Activated B cell treated with CpG ODN at 0.5 μM for 24 hours (primary cell): ENCODE measurements at regions not wholly inside any gene's neighbourhood (a gene's known extent, or its start where the extent isn't known, plus 50 kb on each side); places are given as distances from the start of the nearest gene placed in this dataset.

Source experiments
- ATAC-seq: fragments of 200-7000 bp; cut with Tn5 transposase; one replicate; pipeline ENCODE4 v1.10.0; 2021; ENCODE audit warnings: low read depth, mild to moderate bottlenecking, moderate library complexity
- CTCF ChIA-PET: fragments of 350-600 bp; sonication (Branson Sonifier 250); formaldehyde crosslinking; loops from one replicate; lab custom pipeline; 2021; ENCODE audit warnings: antibody characterized with exemption; lab: Charles Lee
- POLR2A ChIA-PET: fragments of 350-600 bp; sonication (Branson Sonifier 250); formaldehyde crosslinking; loops from one replicate; lab custom pipeline; 2021; ENCODE audit warnings: antibody characterized with exemption; lab: Charles Lee
- DNase-seq: peaks from one replicate; pipeline ENCODE4 v3.0.0; 2022
- H3K27ac Mint-ChIP-seq: one replicate; pipeline ENCODE4 v1.8.0; 2020; ENCODE audit warnings: mixed read lengths
- H3K27me3 Mint-ChIP-seq: one replicate; pipeline ENCODE4 v1.8.0; 2021; ENCODE audit warnings: mixed read lengths
- H3K36me3 Mint-ChIP-seq: one replicate; pipeline ENCODE4 v1.8.0; 2021; ENCODE audit warnings: low read depth, mixed read lengths
- H3K4me1 Mint-ChIP-seq: one replicate; pipeline ENCODE4 v1.8.0; 2021; ENCODE audit warnings: mixed read lengths
- H3K4me3 Mint-ChIP-seq: one replicate; pipeline ENCODE4 v1.8.0; 2020; ENCODE audit warnings: mild to moderate bottlenecking, mixed read lengths
- H3K9me3 Mint-ChIP-seq: one replicate; pipeline ENCODE4 v1.8.0; 2020; ENCODE audit warnings: mixed read lengths
- CTCF ChIP-seq: fragments of 200-600 bp; IDR thresholded peaks from one replicate; pipeline ENCODE4 v1.8.0; 2022; ENCODE audit warnings: antibody characterized with exemption, mild to moderate bottlenecking
- intact Hi-C: fragments of 100-400 bp; cut with micrococcal nuclease; formaldehyde crosslinking; loops from one replicate; pipeline ENCODE4 v1.15.1; 2024

GRCh38 chrX:150155436-150156035 lies 207.6 kb upstream of the MAMLD1 start:
- intact Hi-C loops = no loop called here
- Mint-ChIP-seq H3K27ac (no peak overlapping the region), H3K4me1 (no peaks in the 10 kb centered on the region), H3K36me3 (no peaks in the 10 kb centered on the region), H3K27me3 (no peaks in the 10 kb centered on the region), H3K9me3 (no peaks in the 10 kb centered on the region), H3K4me3 (no peak overlapping the region)
- no peak for TF ChIP-seq CTCF
- CTCF ChIA-PET = no interaction called here
- no peak for DNase-seq
- no peak for ATAC-seq
- POLR2A ChIA-PET = no interaction called here

- H3K36me3 Mint-ChIP-seq = no peaks in the 10 kb centered on the region
- no peak overlapping the region for H3K4me3 Mint-ChIP-seq
- POLR2A ChIA-PET = no interaction called here
- H3K9me3 Mint-ChIP-seq = no peaks in the 10 kb centered on the region
- TF ChIP-seq CTCF = no peak
- CTCF ChIA-PET = no interaction called here
- no peak overlapping the region for H3K27ac Mint-ChIP-seq
- no peaks in the 10 kb centered on the region for H3K4me1 Mint-ChIP-seq
- intact Hi-C loops = no loop called here
- no peaks in the 10 kb centered on the region for H3K27me3 Mint-ChIP-seq
- DNase-seq (no peak), ATAC-seq (no peak)
Observed at GRCh38 chrX:150156615-150157014, 206.5 kb upstream of the MAMLD1 start.

- CTCF ChIA-PET = no interaction called here
- ATAC-seq = no peak
Observed at GRCh38 chrX:150157291-150157690, 205.8 kb upstream of the MAMLD1 start.

GRCh38 chrX:150158554-150159332 lies 204.4 kb upstream of the MAMLD1 start:
- no peak for DNase-seq
- Mint-ChIP-seq H3K9me3 (no peaks in the 10 kb centered on the region), H3K36me3 (no peaks in the 10 kb centered on the region), H3K4me3 (no peak overlapping the region), H3K27me3 (no peaks in the 10 kb centered on the region), H3K27ac (no peak overlapping the region), H3K4me1 (no peaks in the 10 kb centered on the region)
- no peak for TF ChIP-seq CTCF
- ChIA-PET POLR2A (no interaction called here), CTCF (no interaction called here)
- ATAC-seq = no peak
- intact Hi-C loops = no loop called here

More at GRCh38 chrX:150157291-150157690, 205.8 kb upstream of the MAMLD1 start:
- POLR2A ChIA-PET = no interaction called here
- intact Hi-C loops = no loop called here
- TF ChIP-seq CTCF = no peak
- Mint-ChIP-seq H3K36me3 (no peaks in the 10 kb centered on the region), H3K4me1 (no peaks in the 10 kb centered on the region), H3K27ac (no peak overlapping the region), H3K4me3 (no peak overlapping the region), H3K9me3 (no peaks in the 10 kb centered on the region), H3K27me3 (no peaks in the 10 kb centered on the region)
- DNase-seq = no peak

- Mint-ChIP-seq H3K9me3 (no peaks in the 10 kb centered on the region), H3K27ac (no peak overlapping the region), H3K4me3 (no peak overlapping the region), H3K36me3 (no peaks in the 10 kb centered on the region), H3K27me3 (no peaks in the 10 kb centered on the region), H3K4me1 (no peaks in the 10 kb centered on the region)
- intact Hi-C loops = no loop called here
- ATAC-seq (no peak), DNase-seq (no peak)
- no peak for TF ChIP-seq CTCF
- POLR2A ChIA-PET = no interaction called here
- CTCF ChIA-PET = no interaction called here
Observed at GRCh38 chrX:150159537-150159936, 203.6 kb upstream of the MAMLD1 start.
